Endothelial cell (in vitro differentiated cells): ENCODE measurements at regions not wholly inside any gene's neighbourhood (a gene's known extent, or its start where the extent isn't known, plus 50 kb on each side); places are given as distances from the start of the nearest gene placed in this dataset.

Source experiments
- DNase-seq: peaks from one replicate; pipeline ENCODE4 v3.0.0; 2021; ENCODE audit warnings: low spot score
- H3K27ac Mint-ChIP-seq: one replicate; pipeline ENCODE4 v1.8.0; 2021; ENCODE audit warnings: mixed read lengths, inconsistent platforms; ENCODE audit not compliant: unreplicated experiment
- H3K27me3 Mint-ChIP-seq: one replicate; pipeline ENCODE4 v1.8.0; 2021; ENCODE audit warnings: mild to moderate bottlenecking, moderate library complexity, mixed read lengths, inconsistent platforms; ENCODE audit not compliant: unreplicated experiment
- H3K36me3 Mint-ChIP-seq: one replicate; pipeline ENCODE4 v1.8.0; 2021; ENCODE audit warnings: mild to moderate bottlenecking, low read depth, mixed read lengths, inconsistent platforms; ENCODE audit not compliant: unreplicated experiment
- H3K4me1 Mint-ChIP-seq: one replicate; pipeline ENCODE4 v1.8.0; 2021; ENCODE audit warnings: mild to moderate bottlenecking, mixed read lengths, inconsistent platforms; ENCODE audit not compliant: unreplicated experiment
- H3K4me3 Mint-ChIP-seq: one replicate; pipeline ENCODE4 v1.8.0; 2021; ENCODE audit warnings: mild to moderate bottlenecking, mixed read lengths, inconsistent platforms; ENCODE audit not compliant: unreplicated experiment
- H3K9me3 Mint-ChIP-seq: one replicate; pipeline ENCODE4 v1.8.0; 2021; ENCODE audit warnings: mixed read lengths, inconsistent platforms; ENCODE audit not compliant: unreplicated experiment
- CTCF ChIP-seq: fragments of 200-600 bp; sonication (generic); IDR thresholded peaks from one replicate; pipeline ENCODE4 v1.5.0; 2021; ENCODE audit warnings: antibody characterized with exemption; ENCODE audit not compliant: unreplicated experiment

GRCh38 chr18:29218091-29218490, 1041.2 kb upstream of the CDH2 start:
- no peak overlapping the region for H3K4me3 Mint-ChIP-seq
- no peak overlapping the region for H3K27ac Mint-ChIP-seq
- DNase-seq = no peak

GRCh38 chr18:29217124-29217915, 1040.4 kb upstream of the CDH2 start:
- no peak overlapping the region for H3K4me3 Mint-ChIP-seq
- no peak overlapping the region for H3K27ac Mint-ChIP-seq
- H3K36me3 Mint-ChIP-seq = no peaks in the 10 kb centered on the region
- DNase-seq = no peak
- H3K9me3 Mint-ChIP-seq = no peaks in the 10 kb centered on the region
- H3K4me1 Mint-ChIP-seq = no peaks in the 10 kb centered on the region
- peaks cover 2% of the 10 kb centered on the region for H3K27me3 Mint-ChIP-seq
- TF ChIP-seq CTCF = no peak

More at GRCh38 chr18:29218091-29218490, 1041.2 kb upstream of the CDH2 start:
- no peak for TF ChIP-seq CTCF
- Mint-ChIP-seq H3K36me3 (no peaks in the 10 kb centered on the region), H3K4me1 (no peaks in the 10 kb centered on the region), H3K27me3 (peaks cover 2% of the 10 kb centered on the region), H3K9me3 (no peaks in the 10 kb centered on the region)

- no peaks in the 10 kb centered on the region for H3K4me1 Mint-ChIP-seq
- no peak overlapping the region for H3K4me3 Mint-ChIP-seq
- DNase-seq = no peak
- H3K9me3 Mint-ChIP-seq = no peaks in the 10 kb centered on the region
- no peak overlapping the region for H3K27ac Mint-ChIP-seq
- H3K36me3 Mint-ChIP-seq = no peaks in the 10 kb centered on the region
- no peaks in the 10 kb centered on the region for H3K27me3 Mint-ChIP-seq
- TF ChIP-seq CTCF = no peak
These were observed 1021.9 kb upstream of the CDH2 start for GRCh38 chr18:29198834-29199233.

- H3K4me3 Mint-ChIP-seq = no peak overlapping the region
- H3K36me3 Mint-ChIP-seq = no peaks in the 10 kb centered on the region
- DNase-seq = no peak
- TF ChIP-seq CTCF = no peak
- H3K27ac Mint-ChIP-seq = no peak overlapping the region
- no peaks in the 10 kb centered on the region for H3K4me1 Mint-ChIP-seq
- H3K27me3 Mint-ChIP-seq = no peaks in the 10 kb centered on the region
- H3K9me3 Mint-ChIP-seq = no peaks in the 10 kb centered on the region
These were observed 1019.4 kb upstream of the CDH2 start for GRCh38 chr18:29196307-29196706.

GRCh38 chr18:29191263-29191662, 1014.3 kb upstream of the CDH2 start:
- DNase-seq = no peak
- Mint-ChIP-seq H3K4me3 (no peak overlapping the region), H3K27ac (no peak overlapping the region), H3K36me3 (no peaks in the 10 kb centered on the region), H3K9me3 (no peaks in the 10 kb centered on the region), H3K27me3 (no peaks in the 10 kb centered on the region), H3K4me1 (no peaks in the 10 kb centered on the region)
- no peak for TF ChIP-seq CTCF
